Activated T-cell treated with anti-CD3 and anti-CD28 coated beads, Interleukin-2, amount 50 U/mL, for 72 hours (primary cell): ENCODE measurements at regions not wholly inside any gene's neighbourhood (a gene's known extent, or its start where the extent isn't known, plus 50 kb on each side); places are given as distances from the start of the nearest gene placed in this dataset.

Experiments
- ATAC-seq, 2 donors: fragments of 150-1000 bp; cut with Tn5 transposase; replicated peaks in 1 of 2; 2 replicates each; pipeline ENCODE4 v1.10.0; 2021; ENCODE audit warnings: moderate library complexity in 2 of 2, mild to moderate bottlenecking in 1 of 2
- DNase-seq, 2 donors: peaks; one replicate each; pipeline ENCODE4 v3.0.0; 2021 to 2022; ENCODE audit warnings: mixed read lengths in 1 of 2
- H3K27ac Mint-ChIP-seq: one replicate; pipeline ENCODE4 v1.8.0; 2022; ENCODE audit warnings: mild to moderate bottlenecking, moderate library complexity, mixed read lengths
- H3K27me3 Mint-ChIP-seq: one replicate; pipeline ENCODE4 v1.8.0; 2022; ENCODE audit warnings: low read depth, mixed read lengths
- H3K36me3 Mint-ChIP-seq, 2 donors: one replicate each; pipeline ENCODE4 v1.8.0; 2022; ENCODE audit warnings: mixed read lengths in 2 of 2, mild to moderate bottlenecking in 1 of 2; ENCODE audit not compliant: insufficient read depth in 2 of 2
- H3K4me1 Mint-ChIP-seq: one replicate; pipeline ENCODE4 v1.8.0; 2022; ENCODE audit warnings: low read depth, mixed read lengths
- H3K4me3 Mint-ChIP-seq, 2 donors: one replicate each; pipeline ENCODE4 v1.8.0; 2022; ENCODE audit warnings: mild to moderate bottlenecking in 2 of 2, mixed read lengths in 2 of 2, moderate library complexity in 2 of 2
- H3K9me3 Mint-ChIP-seq, 2 donors: one replicate each; pipeline ENCODE4 v1.8.0; 2022; ENCODE audit warnings: mixed read lengths in 2 of 2

- DNase-seq = no peak
- no peaks in the 10 kb centered on the region for H3K36me3 Mint-ChIP-seq
- peaks cover 12% of the 10 kb centered on the region for H3K27me3 Mint-ChIP-seq
- H3K27ac Mint-ChIP-seq = no peak overlapping the region
- H3K4me1 Mint-ChIP-seq = no peaks in the 10 kb centered on the region
- no peak for ATAC-seq
- H3K4me3 Mint-ChIP-seq = no peak overlapping the region
- H3K9me3 Mint-ChIP-seq = no peaks in the 10 kb centered on the region
Observed at GRCh38 chr7:12884033-12884432, 196.6 kb downstream of the ARL4A start.

DNA sequence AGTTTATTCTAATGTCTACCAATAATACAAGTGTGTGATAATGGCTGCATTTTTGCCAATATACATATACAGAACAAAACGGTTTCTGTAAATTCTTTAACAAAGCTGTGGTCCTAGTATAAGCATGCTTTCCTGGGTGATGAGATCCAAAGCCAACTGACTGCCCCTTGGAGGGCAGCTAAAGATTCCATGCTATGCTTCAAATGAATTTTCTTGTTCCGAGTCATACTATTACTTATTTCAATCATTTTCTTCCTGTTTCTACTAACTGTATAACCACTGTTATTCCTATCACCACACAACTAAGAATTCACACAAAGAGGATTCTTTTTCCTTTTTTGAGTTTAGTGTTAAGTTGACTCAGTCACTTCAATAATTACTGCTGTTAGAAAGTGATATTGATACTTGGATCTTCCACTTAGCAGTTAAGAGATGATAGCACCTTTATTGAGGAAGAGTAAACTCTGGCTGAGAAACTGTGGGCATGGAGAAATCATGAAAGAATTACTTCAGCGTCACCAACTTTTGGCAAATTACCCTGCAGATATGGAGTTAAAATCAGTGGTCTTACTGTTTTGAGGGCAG lies 197.5 kb downstream of the ARL4A start:
- H3K27me3 Mint-ChIP-seq = peaks cover 12% of the 10 kb centered on the region
- no peak overlapping the region for H3K27ac Mint-ChIP-seq
- no peak for DNase-seq
- peak overlapping the region in 1 of 2 donors; percentile 9 for H3K4me3 Mint-ChIP-seq
- H3K9me3 Mint-ChIP-seq = no peaks in the 10 kb centered on the region
- no peaks in the 10 kb centered on the region for H3K36me3 Mint-ChIP-seq
- ATAC-seq = peak in 1 of 2 donors; percentile 57
- H3K4me1 Mint-ChIP-seq = no peaks in the 10 kb centered on the region

DNA sequence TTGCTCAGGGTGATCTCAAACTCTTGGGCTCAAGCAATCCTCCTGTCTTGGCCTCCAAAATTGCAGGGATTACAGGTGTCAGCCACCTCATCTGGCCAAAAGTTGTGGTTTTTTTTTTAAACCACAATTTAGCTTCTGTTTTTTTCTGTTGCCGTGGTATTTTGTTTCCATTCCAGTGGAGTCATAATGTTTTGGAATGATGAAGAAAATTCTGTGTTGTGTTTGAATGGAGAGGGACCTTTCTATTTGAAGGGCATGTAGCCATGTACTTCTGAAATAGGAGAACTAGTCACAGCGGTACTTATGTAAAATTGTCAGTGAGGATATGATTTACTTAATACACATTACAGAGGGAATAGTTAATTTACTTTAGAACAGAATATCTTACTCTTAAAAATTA lies 201.3 kb downstream of the ARL4A start:
- Mint-ChIP-seq H3K27ac (no peak overlapping the region), H3K4me1 (no peaks in the 10 kb centered on the region), H3K9me3 (no peaks in the 10 kb centered on the region), H3K4me3 (no peak overlapping the region), H3K27me3 (peaks cover 6% of the 10 kb centered on the region), H3K36me3 (no peaks in the 10 kb centered on the region)
- DNase-seq (no peak), ATAC-seq (no peak)

DNA sequence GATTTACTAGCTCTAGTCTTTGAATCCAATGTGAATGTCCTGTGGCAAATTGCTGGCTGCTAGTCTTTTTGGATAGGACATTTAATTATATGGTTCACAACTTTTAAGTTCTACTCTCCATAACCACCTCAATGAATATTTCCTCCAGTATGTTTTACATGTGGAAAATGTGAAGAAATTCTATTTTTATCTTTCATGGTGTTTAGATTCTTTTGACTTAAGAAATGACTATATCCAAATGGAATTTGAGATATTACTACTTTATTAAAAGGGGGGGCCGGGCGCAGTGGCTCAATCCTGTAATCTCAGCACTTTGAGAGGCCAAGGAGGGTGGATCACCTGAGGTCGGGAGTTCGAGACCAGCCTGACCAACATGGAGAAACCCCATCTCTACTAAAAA lies 202.0 kb downstream of the ARL4A start:
- no peaks in the 10 kb centered on the region for H3K36me3 Mint-ChIP-seq
- peaks cover 6% of the 10 kb centered on the region for H3K27me3 Mint-ChIP-seq
- H3K4me1 Mint-ChIP-seq = no peaks in the 10 kb centered on the region
- H3K27ac Mint-ChIP-seq = no peak overlapping the region
- H3K9me3 Mint-ChIP-seq = no peaks in the 10 kb centered on the region
- no peak for DNase-seq
- ATAC-seq = no peak
- H3K4me3 Mint-ChIP-seq = no peak overlapping the region

DNA sequence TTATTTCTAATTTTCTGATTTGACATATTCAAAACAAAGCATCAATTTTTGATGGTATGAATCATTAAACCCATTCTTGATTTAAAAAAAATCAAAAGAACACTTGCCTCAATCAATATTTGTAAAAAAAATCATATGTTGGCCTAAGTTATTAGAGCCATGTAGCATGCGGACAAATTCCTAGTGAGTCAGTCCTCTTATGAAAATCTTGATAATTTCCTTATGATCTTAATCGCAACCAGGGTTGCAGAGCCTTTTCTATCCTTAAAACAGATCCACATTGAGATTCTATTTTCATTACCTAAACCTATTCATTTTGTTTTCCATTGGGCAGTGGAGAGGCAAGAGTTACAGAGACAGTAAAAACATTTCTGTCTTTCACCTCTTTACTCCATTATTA lies 203.2 kb downstream of the ARL4A start:
- Mint-ChIP-seq H3K27me3 (no peaks in the 10 kb centered on the region), H3K4me3 (no peak overlapping the region), H3K9me3 (no peaks in the 10 kb centered on the region), H3K36me3 (no peaks in the 10 kb centered on the region), H3K4me1 (no peaks in the 10 kb centered on the region), H3K27ac (no peak overlapping the region)
- ATAC-seq (no peak), DNase-seq (no peak)

- DNase-seq (no peak), ATAC-seq (no peak)
- no peak overlapping the region for H3K4me3 Mint-ChIP-seq
- H3K4me1 Mint-ChIP-seq = no peaks in the 10 kb centered on the region
- no peaks in the 10 kb centered on the region for H3K9me3 Mint-ChIP-seq
- no peaks in the 10 kb centered on the region for H3K36me3 Mint-ChIP-seq
- H3K27ac Mint-ChIP-seq = no peak overlapping the region
- no peaks in the 10 kb centered on the region for H3K27me3 Mint-ChIP-seq
Observed at GRCh38 chr7:12893292-12893691, 205.9 kb downstream of the ARL4A start.

DNA sequence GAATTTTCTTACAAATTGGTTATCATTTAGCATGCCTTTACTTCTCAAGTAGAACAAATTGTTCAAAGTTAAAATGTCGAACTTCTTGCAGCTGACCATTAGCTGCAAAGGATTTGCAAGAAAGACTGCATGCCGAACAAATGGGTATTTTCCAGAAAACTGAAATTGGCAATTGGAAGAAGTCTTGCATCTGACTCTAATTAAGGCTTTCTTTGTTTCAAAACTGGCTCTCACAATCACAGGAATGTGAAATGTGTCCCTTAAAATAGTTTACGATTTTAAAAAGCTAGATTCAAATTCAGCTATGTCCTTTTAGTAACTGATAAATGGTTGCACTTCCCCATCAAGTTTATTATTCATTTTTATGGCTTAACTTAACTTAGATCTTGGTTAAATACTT lies 207.9 kb downstream of the ARL4A start:
- Mint-ChIP-seq H3K4me3 (no peak overlapping the region), H3K27me3 (no peaks in the 10 kb centered on the region), H3K27ac (no peak overlapping the region), H3K4me1 (no peaks in the 10 kb centered on the region), H3K36me3 (peaks cover 0 to 1% of the 10 kb centered on the region in 2 donors), H3K9me3 (no peaks in the 10 kb centered on the region)
- ATAC-seq (no peak), DNase-seq (no peak)

- Mint-ChIP-seq H3K4me1 (no peaks in the 10 kb centered on the region), H3K36me3 (peaks cover 0 to 1% of the 10 kb centered on the region in 2 donors), H3K9me3 (no peaks in the 10 kb centered on the region), H3K27me3 (no peaks in the 10 kb centered on the region), H3K27ac (no peak overlapping the region), H3K4me3 (no peak overlapping the region)
- DNase-seq (no peak), ATAC-seq (no peak)
Observed at GRCh38 chr7:12896316-12896715, 208.9 kb downstream of the ARL4A start.

- ATAC-seq = no peak
- Mint-ChIP-seq H3K27ac (no peak overlapping the region), H3K9me3 (no peaks in the 10 kb centered on the region), H3K27me3 (no peaks in the 10 kb centered on the region), H3K4me3 (no peak overlapping the region), H3K4me1 (no peaks in the 10 kb centered on the region), H3K36me3 (peaks cover 0 to 1% of the 10 kb centered on the region in 2 donors)
- DNase-seq = no peak
Observed at GRCh38 chr7:12898004-12898403, 210.6 kb downstream of the ARL4A start.

DNA sequence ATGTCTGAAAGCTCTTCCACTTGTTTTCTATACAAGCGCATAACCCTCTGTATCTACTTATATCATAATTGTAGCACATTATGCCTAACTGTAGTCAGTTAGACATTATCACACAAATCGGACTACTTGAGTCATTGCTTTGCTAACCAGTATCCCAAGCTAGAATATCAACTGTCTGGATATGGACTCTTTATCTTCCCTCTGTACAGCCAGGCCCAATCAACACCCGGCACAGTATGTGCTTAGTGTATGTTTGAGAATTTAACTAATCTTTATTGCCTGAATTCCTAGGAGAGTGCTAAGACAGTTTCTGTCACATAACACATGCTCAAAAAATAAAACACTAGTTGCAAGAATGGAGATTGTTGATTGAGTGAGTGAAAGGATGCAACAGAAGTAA lies 211.2 kb downstream of the ARL4A start:
- H3K27me3 Mint-ChIP-seq = no peaks in the 10 kb centered on the region

GRCh38 chr7:12905671-12906070 lies 218.2 kb downstream of the ARL4A start:
- ATAC-seq (no peak), DNase-seq (no peak)
- Mint-ChIP-seq H3K36me3 (no peaks in the 10 kb centered on the region), H3K4me3 (no peak overlapping the region), H3K4me1 (no peaks in the 10 kb centered on the region), H3K27me3 (peaks cover 8% of the 10 kb centered on the region), H3K9me3 (no peaks in the 10 kb centered on the region), H3K27ac (no peak overlapping the region)

More for the DNA sequence above, 211.2 kb downstream of the ARL4A start:
- Mint-ChIP-seq H3K4me1 (no peaks in the 10 kb centered on the region), H3K4me3 (no peak overlapping the region), H3K9me3 (no peaks in the 10 kb centered on the region), H3K27ac (no peak overlapping the region), H3K36me3 (peaks cover 0 to 1% of the 10 kb centered on the region in 2 donors)
- DNase-seq (no peak), ATAC-seq (no peak)

DNA sequence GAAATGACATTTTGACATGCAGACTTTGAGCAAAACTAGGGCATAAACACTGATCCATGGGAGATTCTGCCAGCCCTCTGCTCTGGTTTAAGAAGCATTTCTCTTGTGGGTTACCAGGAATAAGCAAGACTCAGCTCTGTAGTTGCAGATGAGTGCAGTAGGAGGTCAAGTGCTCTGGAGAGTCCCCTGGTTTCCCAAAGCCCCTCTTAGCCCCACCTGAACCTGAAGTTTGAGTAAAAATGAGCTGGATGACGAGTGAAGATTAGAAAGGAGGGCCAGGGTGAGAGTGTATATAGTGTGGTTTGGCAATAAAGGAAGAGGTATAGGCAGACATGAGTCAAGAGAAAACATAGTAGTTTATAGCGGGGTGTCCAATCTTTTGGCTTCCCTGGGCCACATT lies 220.3 kb downstream of the ARL4A start:
- H3K9me3 Mint-ChIP-seq = no peaks in the 10 kb centered on the region
- H3K36me3 Mint-ChIP-seq = no peaks in the 10 kb centered on the region
- peak; percentile 27 to 83 for ATAC-seq
- DNase-seq = no peak
- no peaks in the 10 kb centered on the region for H3K4me1 Mint-ChIP-seq
- peaks cover 13% of the 10 kb centered on the region for H3K27me3 Mint-ChIP-seq
- H3K4me3 Mint-ChIP-seq = no peak overlapping the region
- H3K27ac Mint-ChIP-seq = no peak overlapping the region

DNA sequence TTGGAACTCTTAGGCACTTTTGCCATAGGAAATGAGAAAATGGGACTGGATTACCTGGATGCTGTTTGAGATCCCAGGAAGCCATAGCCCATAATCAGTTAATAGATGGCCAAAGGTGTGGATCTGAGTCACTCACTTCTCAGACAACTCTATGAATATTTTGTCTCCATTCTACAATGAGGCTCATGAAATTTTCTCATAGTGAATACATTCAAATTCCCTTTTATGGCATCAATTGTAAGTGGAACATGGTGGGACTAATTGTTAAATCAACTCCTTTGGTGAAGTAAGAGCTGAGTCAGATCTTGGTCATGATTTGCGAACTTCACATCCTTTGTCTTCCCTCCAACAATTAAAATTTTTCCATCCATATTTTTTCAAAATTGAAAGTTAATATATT lies 222.1 kb downstream of the ARL4A start:
- Mint-ChIP-seq H3K27ac (no peak overlapping the region), H3K4me3 (no peak overlapping the region), H3K9me3 (no peaks in the 10 kb centered on the region), H3K27me3 (peaks cover 13% of the 10 kb centered on the region), H3K4me1 (no peaks in the 10 kb centered on the region), H3K36me3 (no peaks in the 10 kb centered on the region)
- ATAC-seq (no peak), DNase-seq (no peak)

DNA sequence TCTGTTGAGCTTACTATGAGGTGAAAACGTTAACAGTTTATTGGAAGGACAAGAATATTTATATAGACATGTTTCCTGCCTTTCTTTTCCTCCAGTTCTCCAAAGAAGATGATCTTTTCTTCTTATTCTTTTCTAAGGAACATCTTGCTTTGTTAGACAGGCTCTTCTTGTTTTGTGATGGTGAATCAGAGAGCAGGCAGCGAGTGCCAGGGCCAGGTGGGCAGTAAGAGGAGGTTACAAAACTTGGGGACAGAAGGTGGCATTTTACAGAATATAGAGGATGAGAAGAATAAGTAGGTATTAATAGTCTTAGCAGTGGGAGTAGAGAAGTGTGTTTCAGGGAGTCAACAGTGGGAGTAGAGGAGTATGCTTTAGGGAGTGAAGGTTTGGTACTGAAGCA lies 223.6 kb downstream of the ARL4A start:
- Mint-ChIP-seq H3K27ac (no peak overlapping the region), H3K27me3 (peaks cover 13% of the 10 kb centered on the region), H3K36me3 (no peaks in the 10 kb centered on the region), H3K4me1 (no peaks in the 10 kb centered on the region), H3K4me3 (no peak overlapping the region), H3K9me3 (no peaks in the 10 kb centered on the region)
- ATAC-seq (no peak), DNase-seq (no peak)
